A549 (cell line): ENCODE measurements at regions not wholly inside any gene's neighbourhood (a gene's known extent, or its start where the extent isn't known, plus 50 kb on each side); places are given as distances from the start of the nearest gene placed in this dataset.
"Not testable (repeated sequence)": the region's sequence is repeated elsewhere in the genome, so short reads cannot be mapped to it uniquely, and the experiment has no call there.

Source experiments
- ATAC-seq, 2 experiments: fragments of 200-7000 bp in 1 of 2; fragments of >200 bp in 1 of 2; cut with Nextera tagmentation in 1 of 2; cut with Tn5 transposase in 1 of 2; 3 replicates each; pipeline versions ENCODE4 v1.8.0 to v1.9.1; 2018 to 2020; ENCODE audit warnings: mild to moderate bottlenecking in 1 of 2, moderate library complexity in 1 of 2
- CTCF ChIA-PET: fragments of 300-600 bp; sonication (Branson Sonifier 250); formaldehyde crosslinking; extraction: SDS; loops from one replicate; lab custom pipeline; 2021; ENCODE audit warnings: antibody characterized with exemption, inconsistent platforms; lab: Yijun Ruan, JAX
- POLR2A ChIA-PET: fragments of 350-600 bp; formaldehyde crosslinking; extraction: SDS; loops from one replicate; lab custom pipeline; 2021; ENCODE audit warnings: antibody characterized with exemption, inconsistent platforms; lab: Yijun Ruan, JAX
- DNase-seq, 2 experiments: peaks; one replicate each; pipeline versions ENCODE4 v3.0.0 to v3.0.0-alpha.2; 2011 to 2016; ENCODE audit warnings: low read depth in 1 of 2, low spot score in 1 of 2
- FAIRE-seq: peaks from 2 replicates; lab custom pipeline; 2011; peaks lifted over from hg19 to GRCh38; lab: Jason Lieb, UNC
- H3K27ac ChIP-seq, 2 experiments: fragments of >200 bp; sonication (Bioruptor Twin); formaldehyde crosslinking; 3 replicates each; pipeline ENCODE4 v1.5.1; 2016 to 2017
- H3K4me1 ChIP-seq: fragments of >200 bp; sonication (Bioruptor Twin); formaldehyde crosslinking; 3 replicates; pipeline ENCODE4 v1.6.1; 2016
- H3K4me2 ChIP-seq: fragments of >200 bp; sonication (Bioruptor Twin); formaldehyde crosslinking; 3 replicates; pipeline ENCODE4 v1.6.1; 2016
- H3K4me3 ChIP-seq: fragments of >200 bp; sonication (Bioruptor Twin); formaldehyde crosslinking; 3 replicates; pipeline ENCODE4 v1.5.1; 2016
- H3K9me3 ChIP-seq: fragments of >200 bp; sonication (Bioruptor Twin); formaldehyde crosslinking; 3 replicates; pipeline ENCODE4 v1.6.1; 2016
- BHLHE40 ChIP-seq: IDR thresholded peaks from 2 replicates; pipeline ENCODE4 v1.6.1; 2012; ENCODE audit warnings: low read depth, low read length, inconsistent platforms
- CBX8 ChIP-seq: fragments of 200-600 bp; sonication (generic); IDR thresholded peaks from 2 replicates; pipeline ENCODE4 v1.6.1; 2016
- CEBPB ChIP-seq, 2 experiments: fragments of >200 bp in 1 of 2; sonication (Bioruptor Twin) in 1 of 2; formaldehyde crosslinking in 1 of 2; IDR thresholded peaks; 2 replicates each; pipeline ENCODE4 v1.6.1; 2012 to 2016
- EP300 ChIP-seq, 2 experiments: fragments of >200 bp; sonication (Bioruptor Twin); formaldehyde crosslinking; IDR thresholded peaks; 2 replicates in 1 of 2; 3 replicates in 1 of 2; pipeline ENCODE4 v1.6.1; 2016 to 2017
- ESRRA ChIP-seq: fragments of 150-350 bp; IDR thresholded peaks from 2 replicates; pipeline ENCODE4 v1.6.1; 2014; ENCODE audit warnings: mild to moderate bottlenecking, low read length, borderline replicate concordance
- FOSB ChIP-seq: fragments of 250-450 bp; sonication (Bioruptor Pico); IDR thresholded peaks from 2 replicates; pipeline ENCODE4 v1.5.0; 2020; ENCODE audit warnings: mild to moderate bottlenecking, moderate library complexity
- FOSL2 ChIP-seq, 2 experiments: fragments of 450-650 bp in 1 of 2; fragments of >200 bp in 1 of 2; sonication (Bioruptor Twin) in 1 of 2; formaldehyde crosslinking; IDR thresholded peaks; 2 replicates each; pipeline versions ENCODE4 v1.5.0 to v1.6.1; 2016 to 2020; ENCODE audit warnings: mild to moderate bottlenecking in 1 of 2, moderate library complexity in 1 of 2
- GATA3 ChIP-seq: IDR thresholded peaks from 2 replicates; pipeline ENCODE4 v1.6.1; 2012; ENCODE audit warnings: borderline replicate concordance
- HOXB5 ChIP-seq: fragments of 250-450 bp; sonication (Bioruptor Pico); IDR thresholded peaks from 2 replicates; pipeline ENCODE4 v1.5.0; 2020; ENCODE audit warnings: mild to moderate bottlenecking, moderate library complexity
- KDM5A ChIP-seq: fragments of 200-600 bp; sonication (generic); IDR thresholded peaks from 2 replicates; pipeline ENCODE4 v1.6.1; 2016; ENCODE audit warnings: antibody characterized with exemption, mild to moderate bottlenecking
- MAFK ChIP-seq: fragments of 450-650 bp; IDR thresholded peaks from 2 replicates; pipeline ENCODE4 v1.6.1; 2014; ENCODE audit not compliant: partially characterized antibody
- NR3C1 ChIP-seq: fragments of >200 bp; sonication (Bioruptor Twin); formaldehyde crosslinking; IDR thresholded peaks from 3 replicates; pipeline ENCODE4 v1.6.1; 2017
- RAD21 ChIP-seq, 2 experiments: fragments of >200 bp in 1 of 2; sonication (Bioruptor Twin) in 1 of 2; formaldehyde crosslinking in 1 of 2; IDR thresholded peaks in 1 of 2; conservative IDR thresholded peaks in 1 of 2; 2 replicates in 1 of 2; 3 replicates in 1 of 2; pipeline ENCODE4 v1.6.1; 2012 to 2018; ENCODE audit warnings: inconsistent platforms in 1 of 2
- RNF2 ChIP-seq: fragments of 200-600 bp; sonication (generic); IDR thresholded peaks from 2 replicates; pipeline ENCODE4 v1.6.1; 2016; ENCODE audit warnings: low read depth, mild to moderate bottlenecking, antibody characterized with exemption, moderate library complexity, borderline replicate concordance
- SMC3 ChIP-seq: fragments of >200 bp; sonication (Bioruptor Twin); formaldehyde crosslinking; IDR thresholded peaks from 3 replicates; pipeline ENCODE4 v1.6.1; 2018; ENCODE audit warnings: inconsistent platforms
- TFCP2L1 ChIP-seq: fragments of 250-450 bp; sonication (Bioruptor Pico); IDR thresholded peaks from 2 replicates; pipeline ENCODE4 v1.5.0; 2021; ENCODE audit warnings: mild to moderate bottlenecking
- WGBS: methylation state at CpG from one replicate; pipeline ENCODE4 v1.1.6; 2017; ENCODE audit errors: missing lambda C conversion rate; 5-methylcytosine and 5-hydroxymethylcytosine counted together
- TF ChIP-seq, protein P1 (sequence below): fragments of 250-450 bp; sonication (Bioruptor Pico); IDR thresholded peaks from 2 replicates; pipeline ENCODE4 v1.5.0; 2020; ENCODE audit warnings: low read depth, mild to moderate bottlenecking, moderate library complexity
- TF ChIP-seq, protein P2 (sequence below): IDR thresholded peaks from 2 replicates; pipeline ENCODE4 v1.6.1; 2012
- TF ChIP-seq, protein P3 (sequence below): IDR thresholded peaks from 2 replicates; pipeline ENCODE4 v1.6.1; 2012; ENCODE audit warnings: low read depth, borderline replicate concordance
- TF ChIP-seq, protein P4 (sequence below): fragments of >200 bp; sonication (Bioruptor Twin); formaldehyde crosslinking; IDR thresholded peaks from 2 replicates; pipeline ENCODE4 v1.6.1; 2016

DNA sequence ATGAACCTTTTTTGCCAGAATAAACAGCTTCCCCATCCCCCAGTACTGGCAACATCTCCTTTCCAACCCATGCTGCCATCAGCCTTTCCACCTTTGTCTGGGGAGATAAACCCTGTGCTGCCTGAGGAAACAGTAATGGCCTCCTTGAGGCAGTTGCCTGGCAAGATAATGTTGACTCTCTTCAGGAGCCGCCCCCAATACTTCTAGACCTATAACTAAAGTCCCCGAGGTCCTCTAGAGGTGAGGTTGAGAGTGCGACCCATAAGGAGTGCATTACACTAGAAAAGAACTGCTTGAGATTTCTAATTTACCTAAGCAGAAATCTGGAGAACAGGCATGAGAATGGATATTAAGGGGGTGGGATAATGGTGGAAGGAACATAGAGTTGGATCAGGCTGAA lies 963.2 kb upstream of the PCDH7 start (continued):
- TF ChIP-seq HOXB5 (CRISPR knock-in tag) (no peak), RAD21 (conservative IDR thresholded peaks at IDR 0.05 in 1 of 2, IDR thresholded peaks at IDR 0.05 in 1 of 2) (no peak), EP300 (IDR thresholded peaks at IDR 0.05) (no peak), FOSB (CRISPR knock-in tag) (no peak), CBX8 (no peak)
- TF ChIP-seq, protein P1, sequence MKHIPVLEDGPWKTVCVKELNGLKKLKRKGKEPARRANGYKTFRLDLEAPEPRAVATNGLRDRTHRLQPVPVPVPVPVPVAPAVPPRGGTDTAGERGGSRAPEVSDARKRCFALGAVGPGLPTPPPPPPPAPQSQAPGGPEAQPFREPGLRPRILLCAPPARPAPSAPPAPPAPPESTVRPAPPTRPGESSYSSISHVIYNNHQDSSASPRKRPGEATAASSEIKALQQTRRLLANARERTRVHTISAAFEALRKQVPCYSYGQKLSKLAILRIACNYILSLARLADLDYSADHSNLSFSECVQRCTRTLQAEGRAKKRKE (CRISPR knock-in tag): no peak

DNA sequence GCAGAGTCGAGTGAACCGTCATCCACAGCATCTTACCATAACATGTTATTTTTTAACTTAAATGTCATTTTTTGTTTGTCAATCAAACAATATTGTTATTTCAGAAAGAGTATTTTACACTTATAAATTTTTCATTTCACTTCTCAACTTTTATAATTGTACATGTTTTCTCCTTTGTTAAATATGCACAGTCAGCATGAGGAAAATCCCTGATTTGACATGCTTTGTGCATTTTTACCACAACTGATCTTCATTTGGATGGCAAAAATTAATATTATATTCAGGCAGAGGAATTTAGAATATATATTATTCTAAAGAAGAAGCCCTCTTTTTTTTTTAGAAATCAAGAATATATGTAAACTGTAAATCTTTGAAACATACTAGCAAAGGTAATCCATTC lies 958.0 kb upstream of the PCDH7 start:
- 20% methylated on average over 2 of the region's 2 CpGs for WGBS
- DNase-seq (no peak), ATAC-seq (no peak), FAIRE-seq (no peak)
- POLR2A ChIA-PET: no interaction called here
- H3K27ac ChIP-seq: no peak overlapping the region
- no peak overlapping the region for H3K4me3 ChIP-seq
- H3K9me3 ChIP-seq: no peaks in the 10 kb centered on the region
- H3K4me1 ChIP-seq: no peaks in the 10 kb centered on the region
- TF ChIP-seq TFCP2L1 (CRISPR knock-in tag) (no peak), CEBPB (IDR thresholded peaks at IDR 0.05) (no peak), NR3C1 (no peak), MAFK (peak; percentile 46), KDM5A (no peak)
- TF ChIP-seq, protein P2, sequence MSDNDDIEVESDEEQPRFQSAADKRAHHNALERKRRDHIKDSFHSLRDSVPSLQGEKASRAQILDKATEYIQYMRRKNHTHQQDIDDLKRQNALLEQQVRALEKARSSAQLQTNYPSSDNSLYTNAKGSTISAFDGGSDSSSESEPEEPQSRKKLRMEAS: no peak
- TF ChIP-seq, protein P3, sequence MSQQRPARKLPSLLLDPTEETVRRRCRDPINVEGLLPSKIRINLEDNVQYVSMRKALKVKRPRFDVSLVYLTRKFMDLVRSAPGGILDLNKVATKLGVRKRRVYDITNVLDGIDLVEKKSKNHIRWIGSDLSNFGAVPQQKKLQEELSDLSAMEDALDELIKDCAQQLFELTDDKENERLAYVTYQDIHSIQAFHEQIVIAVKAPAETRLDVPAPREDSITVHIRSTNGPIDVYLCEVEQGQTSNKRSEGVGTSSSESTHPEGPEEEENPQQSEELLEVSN: no peak
- no peak overlapping the region for H3K4me2 ChIP-seq
- CTCF ChIA-PET: no interaction called here

DNA sequence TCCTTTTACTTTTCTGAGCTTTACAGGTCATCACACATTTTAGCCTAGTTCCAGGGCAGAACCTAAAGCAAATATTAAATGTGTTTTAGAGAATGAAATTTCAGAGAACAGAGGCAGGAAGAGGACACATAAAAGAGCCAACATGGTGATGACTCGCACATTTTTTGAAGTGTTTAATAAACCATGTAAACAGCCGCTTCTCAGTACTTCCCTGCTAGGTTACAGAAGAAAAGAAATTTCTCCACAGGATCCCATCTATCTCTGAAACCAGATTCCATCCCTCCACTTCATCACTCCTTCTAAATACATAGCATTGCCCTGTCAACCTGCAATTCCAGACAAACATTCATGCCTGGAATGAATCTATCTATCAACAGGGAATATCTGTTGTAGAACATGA lies 949.5 kb upstream of the PCDH7 start:
- ATAC-seq (no peak), DNase-seq (no peak), FAIRE-seq (no peak)
- H3K4me2 ChIP-seq: no peak overlapping the region
- no peaks in the 10 kb centered on the region for H3K4me1 ChIP-seq
- ChIA-PET POLR2A (no interaction called here), CTCF (no interaction called here)
- TF ChIP-seq SMC3 (no peak), BHLHE40 (no peak), ESRRA (no peak)
- no peak overlapping the region for H3K4me3 ChIP-seq
- WGBS: 5% methylated on average over 2 of the region's 2 CpGs
- H3K27ac ChIP-seq: no peak overlapping the region
- H3K9me3 ChIP-seq: no peaks in the 10 kb centered on the region

DNA sequence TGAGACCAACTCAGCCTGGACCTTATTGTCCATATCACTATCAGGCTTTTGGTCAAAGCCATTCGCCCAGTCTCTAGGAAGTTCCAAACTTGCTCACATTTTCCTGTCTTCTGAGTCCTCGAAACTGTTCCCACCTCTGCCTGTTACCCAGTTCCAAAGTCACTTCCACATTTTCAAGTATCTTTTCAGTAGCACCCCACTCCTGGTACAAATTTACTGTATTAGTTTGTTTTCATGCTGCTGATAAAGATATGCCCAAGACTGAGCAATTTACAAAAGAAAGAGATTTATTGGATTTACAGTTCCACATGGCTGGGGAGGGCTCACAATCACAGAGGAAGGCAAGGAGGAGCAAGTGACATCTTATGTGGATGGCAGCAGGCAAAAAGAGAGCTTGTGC lies 932.0 kb upstream of the PCDH7 start:
- H3K27ac ChIP-seq, FAIRE-seq, H3K9me3 ChIP-seq, H3K4me2 ChIP-seq, H3K4me1 ChIP-seq, CTCF ChIA-PET, DNase-seq, H3K4me3 ChIP-seq, ATAC-seq, POLR2A ChIA-PET: not testable (repeated sequence)
- 0% methylated on average over 2 of the region's 2 CpGs for WGBS

DNA sequence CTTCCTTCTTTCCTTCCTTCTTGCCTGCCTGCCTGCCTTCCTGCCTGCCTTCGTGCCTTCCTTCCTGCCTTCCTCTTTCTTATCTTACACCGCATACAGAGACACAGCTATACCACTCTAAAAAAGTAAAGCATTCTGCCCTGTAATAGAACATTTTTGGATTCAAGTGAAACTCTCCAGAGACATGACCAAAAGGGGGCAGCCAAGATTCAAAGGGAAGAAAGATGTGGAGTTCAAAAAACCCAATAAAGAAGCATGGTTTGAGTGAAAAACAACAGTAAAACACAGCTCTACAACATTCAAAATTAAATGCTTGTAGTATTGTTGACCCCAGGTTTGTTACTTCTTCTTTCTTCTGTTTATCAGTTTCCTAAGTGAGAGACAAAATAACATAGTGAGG lies 914.9 kb upstream of the PCDH7 start:
- Histone ChIP-seq H3K4me2 (no peak overlapping the region), H3K4me3 (no peak overlapping the region), H3K4me1 (no peaks in the 10 kb centered on the region), H3K9me3 (no peaks in the 10 kb centered on the region), H3K27ac (no peak overlapping the region)
- ATAC-seq (no peak), FAIRE-seq (no peak), DNase-seq (no peak)
- TF ChIP-seq CEBPB (IDR thresholded peaks at IDR 0.05): no peak
- no peak for TF ChIP-seq BHLHE40
- TF ChIP-seq, protein P3: no peak
- TF ChIP-seq, protein P4, sequence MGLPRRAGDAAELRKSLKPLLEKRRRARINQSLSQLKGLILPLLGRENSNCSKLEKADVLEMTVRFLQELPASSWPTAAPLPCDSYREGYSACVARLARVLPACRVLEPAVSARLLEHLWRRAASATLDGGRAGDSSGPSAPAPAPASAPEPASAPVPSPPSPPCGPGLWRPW: no peak
- TF ChIP-seq RNF2: no peak
- no peak for TF ChIP-seq MAFK
- TF ChIP-seq CBX8: no peak
- TF ChIP-seq, protein P2: no peak
- TF ChIP-seq GATA3: no peak
- TF ChIP-seq FOSL2 (IDR thresholded peaks at IDR 0.05): no peak
- no peak for TF ChIP-seq FOSL2 (CRISPR knock-in tag; IDR thresholded peaks at IDR 0.05)
- POLR2A ChIA-PET: no interaction called here
- WGBS: 24% methylated on average over 2 of the region's 2 CpGs
- CTCF ChIA-PET: no interaction called here
